Liver (tissue), 8 donors: ENCODE measurements at regions not wholly inside any gene's neighbourhood (a gene's known extent, or its start where the extent isn't known, plus 50 kb on each side); places are given as distances from the start of the nearest gene placed in this dataset.

Experiments used
- DNase-seq: peaks from one replicate; pipeline ENCODE4 v3.0.0-alpha.2; 2017; ENCODE audit warnings: low spot score
- H3K27ac ChIP-seq, 2 donors: one replicate each; pipeline ENCODE4 v1.7.0; 2013; ENCODE audit warnings: inconsistent platforms in 2 of 2, low read length in 2 of 2, control low read depth in 1 of 2, low read depth in 1 of 2, mild to moderate bottlenecking in 1 of 2
- H3K27me3 ChIP-seq, 4 donors: one replicate each; pipeline versions ENCODE4 v1.6.1 to v1.7.0; 2013; ENCODE audit warnings: low read length in 3 of 4, inconsistent platforms in 1 of 4, mild to moderate bottlenecking in 1 of 4, moderate library complexity in 1 of 4; ENCODE audit not compliant: control insufficient read depth in 4 of 4, insufficient read depth in 4 of 4
- H3K36me3 ChIP-seq, 4 donors: one replicate each; pipeline versions ENCODE4 v1.6.1 to v1.7.0; 2013; ENCODE audit warnings: low read length in 3 of 4, mild to moderate bottlenecking in 3 of 4, low read depth in 1 of 4, moderate library complexity in 1 of 4; ENCODE audit not compliant: control insufficient read depth in 4 of 4, insufficient read depth in 3 of 4
- H3K4me1 ChIP-seq, 4 donors: one replicate each; pipeline versions ENCODE4 v1.6.1 to v1.7.0; 2013; ENCODE audit warnings: low read length in 3 of 4, mild to moderate bottlenecking in 3 of 4, moderate library complexity in 1 of 4; ENCODE audit not compliant: control insufficient read depth in 4 of 4, insufficient read depth in 4 of 4
- H3K4me3 ChIP-seq, 3 donors: one replicate each; pipeline versions ENCODE4 v1.6.1 to v1.7.0; 2013; ENCODE audit warnings: low read length in 3 of 3, control low read depth in 1 of 3, low read depth in 1 of 3, mild to moderate bottlenecking in 1 of 3
- H3K9ac ChIP-seq, 2 donors: one replicate each; pipeline ENCODE4 v1.7.0; 2013; ENCODE audit warnings: low read length in 2 of 2, mild to moderate bottlenecking in 2 of 2, moderate library complexity in 2 of 2, control low read depth in 1 of 2, low read depth in 1 of 2
- H3K9me3 ChIP-seq, 4 donors: one replicate each; pipeline versions ENCODE4 v1.6.1 to v1.7.0; 2013; ENCODE audit warnings: low read length in 3 of 4; ENCODE audit not compliant: control insufficient read depth in 4 of 4
- EGR1 ChIP-seq, 2 donors: IDR thresholded peaks; 2 replicates each; pipeline ENCODE4 v1.6.1; 2016 to 2018; ENCODE audit warnings: antibody characterized with exemption in 2 of 2, low read depth in 2 of 2
- FOXA2 ChIP-seq: IDR thresholded peaks from 2 replicates; pipeline ENCODE4 v1.6.1; 2016; ENCODE audit warnings: antibody characterized with exemption
- GABPA ChIP-seq, 2 donors: IDR thresholded peaks in 1 of 2; conservative IDR thresholded peaks in 1 of 2; 2 replicates each; pipeline ENCODE4 v1.6.1; 2016; ENCODE audit warnings: antibody characterized with exemption in 2 of 2, mild to moderate bottlenecking in 1 of 2, moderate library complexity in 1 of 2
- HNF4A ChIP-seq, 2 donors: conservative IDR thresholded peaks; 2 replicates each; pipeline ENCODE4 v1.6.1; 2016; ENCODE audit warnings: antibody characterized with exemption in 2 of 2, mild to moderate bottlenecking in 2 of 2
- JUND ChIP-seq, 2 donors: IDR thresholded peaks; 2 replicates each; pipeline ENCODE4 v1.6.1; 2016; ENCODE audit warnings: antibody characterized with exemption in 2 of 2
- NR2F2 ChIP-seq: IDR thresholded peaks from 2 replicates; pipeline ENCODE4 v1.6.1; 2016; ENCODE audit warnings: antibody characterized with exemption
- RAD21 ChIP-seq, 2 donors: IDR thresholded peaks; 2 replicates each; pipeline ENCODE4 v1.6.1; 2016; ENCODE audit warnings: antibody characterized with exemption in 2 of 2, mild to moderate bottlenecking in 2 of 2
- RXRA ChIP-seq, 2 donors: IDR thresholded peaks; 2 replicates each; pipeline ENCODE4 v1.6.1; 2017 to 2018; ENCODE audit warnings: antibody characterized with exemption in 2 of 2, mild to moderate bottlenecking in 1 of 2
- SP1 ChIP-seq: IDR thresholded peaks from 2 replicates; pipeline ENCODE4 v1.6.1; 2018; ENCODE audit warnings: antibody characterized with exemption, mild to moderate bottlenecking
- TAF1 ChIP-seq: conservative IDR thresholded peaks from 2 replicates; pipeline ENCODE4 v1.6.1; 2016; ENCODE audit warnings: antibody characterized with exemption, mild to moderate bottlenecking
- YY1 ChIP-seq: IDR thresholded peaks from 2 replicates; pipeline ENCODE4 v1.6.1; 2016; ENCODE audit warnings: antibody characterized with exemption, mild to moderate bottlenecking
- WGBS: extraction: QIAGEN DNeasy Blood & Tissue Kit; methylation state at CpG from one replicate; pipeline ENCODE4 v1.1.7; 2013; 5-methylcytosine and 5-hydroxymethylcytosine counted together
- TF ChIP-seq, protein P1 (sequence below): fragments of 150-350 bp; IDR thresholded peaks from 2 replicates; pipeline ENCODE4 v1.5.1; 2017; ENCODE audit warnings: improper control_type of control experiment, low read depth, low read length; ENCODE audit not compliant: missing input control
- TF ChIP-seq, protein P2 (sequence below): IDR thresholded peaks from 2 replicates; pipeline ENCODE4 v1.6.1; 2016; ENCODE audit warnings: antibody characterized with exemption, mild to moderate bottlenecking
- TF ChIP-seq, protein P3 (sequence below): IDR thresholded peaks from 2 replicates; pipeline ENCODE4 v1.6.1; 2016; ENCODE audit warnings: antibody characterized with exemption
- TF ChIP-seq, protein P4 (sequence below): IDR thresholded peaks from 2 replicates; pipeline ENCODE4 v1.6.1; 2016; ENCODE audit warnings: antibody characterized with exemption
- donor health status: healthy.
- donor health status: healthy.
- donor health status: healthy.
- donor health status: healthy.
- donor health status: healthy.

DNA sequence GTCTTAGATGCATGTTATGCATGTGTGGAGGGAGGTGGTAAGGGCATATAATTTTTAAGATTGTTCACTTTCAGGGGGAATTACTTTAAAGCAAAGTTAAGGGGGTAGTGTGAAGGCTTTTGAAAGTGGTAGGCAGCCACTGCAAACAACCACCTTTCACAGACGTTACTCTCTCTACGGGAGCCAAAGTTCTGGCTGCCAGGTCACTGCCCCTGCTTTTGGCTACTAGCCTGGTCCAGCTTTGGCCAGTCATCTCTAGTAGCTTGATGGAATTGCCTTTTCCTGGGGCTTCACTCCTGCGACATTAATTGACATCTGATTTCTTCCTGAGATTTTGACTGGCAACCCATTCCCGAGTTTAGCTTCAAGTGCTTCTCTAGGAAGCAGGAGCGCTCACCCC lies 397.5 kb downstream of the CDH11 start:
- Histone ChIP-seq H3K27ac (no peak overlapping the region), H3K36me3 (no peaks in the 10 kb centered on the region), H3K9ac (no peak overlapping the region), H3K4me3 (no peak overlapping the region), H3K9me3 (no peaks in the 10 kb centered on the region), H3K4me1 (no peaks in the 10 kb centered on the region), H3K27me3 (no peaks in the 10 kb centered on the region)
- TF ChIP-seq, protein P1, sequence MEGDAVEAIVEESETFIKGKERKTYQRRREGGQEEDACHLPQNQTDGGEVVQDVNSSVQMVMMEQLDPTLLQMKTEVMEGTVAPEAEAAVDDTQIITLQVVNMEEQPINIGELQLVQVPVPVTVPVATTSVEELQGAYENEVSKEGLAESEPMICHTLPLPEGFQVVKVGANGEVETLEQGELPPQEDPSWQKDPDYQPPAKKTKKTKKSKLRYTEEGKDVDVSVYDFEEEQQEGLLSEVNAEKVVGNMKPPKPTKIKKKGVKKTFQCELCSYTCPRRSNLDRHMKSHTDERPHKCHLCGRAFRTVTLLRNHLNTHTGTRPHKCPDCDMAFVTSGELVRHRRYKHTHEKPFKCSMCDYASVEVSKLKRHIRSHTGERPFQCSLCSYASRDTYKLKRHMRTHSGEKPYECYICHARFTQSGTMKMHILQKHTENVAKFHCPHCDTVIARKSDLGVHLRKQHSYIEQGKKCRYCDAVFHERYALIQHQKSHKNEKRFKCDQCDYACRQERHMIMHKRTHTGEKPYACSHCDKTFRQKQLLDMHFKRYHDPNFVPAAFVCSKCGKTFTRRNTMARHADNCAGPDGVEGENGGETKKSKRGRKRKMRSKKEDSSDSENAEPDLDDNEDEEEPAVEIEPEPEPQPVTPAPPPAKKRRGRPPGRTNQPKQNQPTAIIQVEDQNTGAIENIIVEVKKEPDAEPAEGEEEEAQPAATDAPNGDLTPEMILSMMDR: no peak
- no peak for DNase-seq
- 54% methylated on average over 5 of the region's 5 CpGs for WGBS

DNA sequence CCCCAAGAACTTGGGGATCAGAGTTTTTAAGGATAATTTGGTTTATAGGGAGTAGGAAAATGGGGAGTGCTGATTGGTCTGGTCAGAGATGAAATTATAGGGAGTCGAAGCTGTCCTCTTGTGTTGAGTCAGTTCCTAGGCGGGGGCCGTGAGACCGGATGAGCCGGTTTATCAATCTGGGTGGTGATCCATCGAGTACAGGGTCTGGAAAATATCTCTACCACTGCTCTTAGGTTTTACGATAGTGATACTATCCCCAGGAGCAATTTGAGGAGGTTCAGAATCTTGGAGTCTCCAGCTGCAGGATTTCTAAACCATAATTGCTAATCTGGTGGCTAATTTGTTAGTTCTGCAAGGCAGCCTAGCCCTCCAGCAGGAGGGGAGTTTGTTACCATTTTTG lies 403.4 kb downstream of the CDH11 start:
- H3K4me3 ChIP-seq: no peak overlapping the region

More for the DNA sequence above, 403.4 kb downstream of the CDH11 start:
- no peak for DNase-seq
- no peak overlapping the region for H3K9ac ChIP-seq
- no peaks in the 10 kb centered on the region for H3K27me3 ChIP-seq
- WGBS: 75% methylated on average over 7 of the region's 7 CpGs
- no peaks in the 10 kb centered on the region for H3K4me1 ChIP-seq
- H3K9me3 ChIP-seq: no peaks in the 10 kb centered on the region
- H3K27ac ChIP-seq: no peak overlapping the region
- no peaks in the 10 kb centered on the region for H3K36me3 ChIP-seq
- no peak for TF ChIP-seq YY1
- TF ChIP-seq, protein P2, sequence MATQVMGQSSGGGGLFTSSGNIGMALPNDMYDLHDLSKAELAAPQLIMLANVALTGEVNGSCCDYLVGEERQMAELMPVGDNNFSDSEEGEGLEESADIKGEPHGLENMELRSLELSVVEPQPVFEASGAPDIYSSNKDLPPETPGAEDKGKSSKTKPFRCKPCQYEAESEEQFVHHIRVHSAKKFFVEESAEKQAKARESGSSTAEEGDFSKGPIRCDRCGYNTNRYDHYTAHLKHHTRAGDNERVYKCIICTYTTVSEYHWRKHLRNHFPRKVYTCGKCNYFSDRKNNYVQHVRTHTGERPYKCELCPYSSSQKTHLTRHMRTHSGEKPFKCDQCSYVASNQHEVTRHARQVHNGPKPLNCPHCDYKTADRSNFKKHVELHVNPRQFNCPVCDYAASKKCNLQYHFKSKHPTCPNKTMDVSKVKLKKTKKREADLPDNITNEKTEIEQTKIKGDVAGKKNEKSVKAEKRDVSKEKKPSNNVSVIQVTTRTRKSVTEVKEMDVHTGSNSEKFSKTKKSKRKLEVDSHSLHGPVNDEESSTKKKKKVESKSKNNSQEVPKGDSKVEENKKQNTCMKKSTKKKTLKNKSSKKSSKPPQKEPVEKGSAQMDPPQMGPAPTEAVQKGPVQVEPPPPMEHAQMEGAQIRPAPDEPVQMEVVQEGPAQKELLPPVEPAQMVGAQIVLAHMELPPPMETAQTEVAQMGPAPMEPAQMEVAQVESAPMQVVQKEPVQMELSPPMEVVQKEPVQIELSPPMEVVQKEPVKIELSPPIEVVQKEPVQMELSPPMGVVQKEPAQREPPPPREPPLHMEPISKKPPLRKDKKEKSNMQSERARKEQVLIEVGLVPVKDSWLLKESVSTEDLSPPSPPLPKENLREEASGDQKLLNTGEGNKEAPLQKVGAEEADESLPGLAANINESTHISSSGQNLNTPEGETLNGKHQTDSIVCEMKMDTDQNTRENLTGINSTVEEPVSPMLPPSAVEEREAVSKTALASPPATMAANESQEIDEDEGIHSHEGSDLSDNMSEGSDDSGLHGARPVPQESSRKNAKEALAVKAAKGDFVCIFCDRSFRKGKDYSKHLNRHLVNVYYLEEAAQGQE: no peak
- TF ChIP-seq, protein P1: no peak
- TF ChIP-seq SP1: no peak
- TF ChIP-seq RXRA (IDR thresholded peaks at IDR 0.05): no peak
- no peak for TF ChIP-seq GABPA (IDR thresholded peaks at IDR 0.05 in 1 of 2, conservative IDR thresholded peaks at IDR 0.05 in 1 of 2)
- TF ChIP-seq TAF1: no peak
- TF ChIP-seq, protein P3, sequence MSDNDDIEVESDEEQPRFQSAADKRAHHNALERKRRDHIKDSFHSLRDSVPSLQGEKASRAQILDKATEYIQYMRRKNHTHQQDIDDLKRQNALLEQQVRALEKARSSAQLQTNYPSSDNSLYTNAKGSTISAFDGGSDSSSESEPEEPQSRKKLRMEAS: no peak
- TF ChIP-seq EGR1 (IDR thresholded peaks at IDR 0.05; ENCODE audit: low read depth in 2 of 2): no peak
- TF ChIP-seq, protein P4, sequence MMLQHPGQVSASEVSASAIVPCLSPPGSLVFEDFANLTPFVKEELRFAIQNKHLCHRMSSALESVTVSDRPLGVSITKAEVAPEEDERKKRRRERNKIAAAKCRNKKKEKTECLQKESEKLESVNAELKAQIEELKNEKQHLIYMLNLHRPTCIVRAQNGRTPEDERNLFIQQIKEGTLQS: no peak
- TF ChIP-seq FOXA2: no peak
- TF ChIP-seq JUND (IDR thresholded peaks at IDR 0.05): no peak
- no peak for TF ChIP-seq RAD21 (IDR thresholded peaks at IDR 0.05)
- no peak for TF ChIP-seq NR2F2
- no peak for TF ChIP-seq HNF4A (conservative IDR thresholded peaks at IDR 0.05)
